ENCODE measurements at regions not wholly inside any gene's neighbourhood (a gene's known extent, or its start where the extent isn't known, plus 50 kb on each side); places are given as distances from the start of the nearest gene placed in this dataset.

- TF ChIP-seq POLR2A (IDR thresholded peaks at IDR 0.05) (no peak), CTCF (IDR thresholded peaks at IDR 0.05 in 8 of 11, conservative IDR thresholded peaks at IDR 0.05 in 3 of 11) (no peak)
Observed at GRCh38 chr7:53657586-53657985, 622.2 kb downstream of the POM121L12 start.

Measured in spleen (tissue), 7 donors.